HG03108 (cell line): ENCODE measurements at regions not wholly inside any gene's neighbourhood (a gene's known extent, or its start where the extent isn't known, plus 50 kb on each side); places are given as distances from the start of the nearest gene placed in this dataset.

Experiments
- ATAC-seq: cut with Tn5 transposase; IDR thresholded peaks from one replicate; pipeline ENCODE4 v1.9.1; 2021; ENCODE audit warnings: moderate library complexity; ENCODE audit not compliant: unreplicated experiment

- ATAC-seq = no peak
These were observed 105.4 kb upstream of the KCNK2 start for GRCh38 chr1:214977110-214977509.

GRCh38 chr1:214977700-214978374 lies 104.7 kb upstream of the KCNK2 start:
- ATAC-seq = no peak

GRCh38 chr1:214979191-214979590 lies 103.3 kb upstream of the KCNK2 start:
- no peak for ATAC-seq

GRCh38 chr1:214980921-214981320 lies 101.6 kb upstream of the KCNK2 start:
- no peak for ATAC-seq

GRCh38 chr1:214983126-214983869 lies 99.2 kb upstream of the KCNK2 start:
- no peak for ATAC-seq

- ATAC-seq = no peak
These were observed 93.2 kb upstream of the KCNK2 start for GRCh38 chr1:214989341-214989740.

- ATAC-seq = no peak
These were observed 91.9 kb upstream of the KCNK2 start for GRCh38 chr1:214990619-214991018.

- ATAC-seq = no peak
These were observed 90.7 kb upstream of the KCNK2 start for GRCh38 chr1:214991691-214992315.

- no peak for ATAC-seq
These were observed 89.1 kb upstream of the KCNK2 start for GRCh38 chr1:214993419-214993818.

GRCh38 chr1:214997685-214998084 lies 84.9 kb upstream of the KCNK2 start:
- ATAC-seq = no peak

- peak; percentile 83 for ATAC-seq
These were observed 81.0 kb upstream of the KCNK2 start for GRCh38 chr1:215001419-215002021.

GRCh38 chr1:215002471-215002870 lies 80.1 kb upstream of the KCNK2 start:
- no peak for ATAC-seq

- ATAC-seq = no peak
These were observed 78.9 kb upstream of the KCNK2 start for GRCh38 chr1:215003686-215004085.

- ATAC-seq = no peak
These were observed 78.3 kb upstream of the KCNK2 start for GRCh38 chr1:215004121-215004827.

GRCh38 chr1:215005078-215005477 lies 77.5 kb upstream of the KCNK2 start:
- ATAC-seq = no peak

GRCh38 chr1:215005656-215006345 lies 76.7 kb upstream of the KCNK2 start:
- no peak for ATAC-seq

GRCh38 chr1:215007880-215008279 lies 74.7 kb upstream of the KCNK2 start:
- no peak for ATAC-seq

GRCh38 chr1:215018555-215018954 lies 64.0 kb upstream of the KCNK2 start:
- no peak for ATAC-seq

- no peak for ATAC-seq
These were observed 60.3 kb upstream of the KCNK2 start for GRCh38 chr1:215022204-215022603.

GRCh38 chr1:215022741-215023141 lies 59.8 kb upstream of the KCNK2 start:
- ATAC-seq = no peak
